ENCODE measurements at regions not wholly inside any gene's neighbourhood (a gene's known extent, or its start where the extent isn't known, plus 50 kb on each side); places are given as distances from the start of the nearest gene placed in this dataset.

DNA sequence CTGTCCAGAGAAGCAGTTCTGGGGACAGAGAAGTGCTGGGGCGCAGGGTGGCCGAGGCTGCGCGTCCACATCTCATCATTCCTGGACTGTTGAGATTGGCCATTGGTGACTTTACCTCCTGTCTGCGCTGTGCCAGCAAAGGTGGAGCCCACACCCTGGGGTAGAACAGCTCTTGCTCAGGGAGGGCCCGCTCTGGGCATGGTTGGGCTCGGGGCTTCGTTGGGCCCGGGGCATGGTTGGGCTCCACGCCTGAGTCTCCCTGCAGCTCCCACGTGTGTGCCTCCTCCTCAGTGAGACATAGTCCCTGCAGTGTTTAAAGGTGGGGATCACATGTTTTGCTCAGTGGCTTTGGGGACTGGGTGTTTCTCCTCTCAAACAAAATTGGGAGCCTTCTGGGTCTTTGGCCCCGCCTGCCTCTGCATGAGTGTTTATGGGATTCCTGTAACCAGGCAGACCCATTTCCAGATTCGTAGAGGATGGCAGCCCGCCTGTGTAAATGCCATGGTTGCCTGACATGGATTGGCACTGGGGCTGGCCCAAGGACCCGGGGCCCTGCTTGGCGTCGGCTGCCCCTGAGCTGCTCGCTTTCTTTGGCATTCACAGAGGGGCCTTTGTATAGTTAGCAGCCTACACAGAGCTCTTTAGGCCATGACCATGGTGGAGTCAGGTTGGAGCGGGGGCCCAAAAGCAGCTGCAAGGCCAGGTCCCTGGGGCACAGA, 104.6 kb downstream of the TLR5 start:
- Mint-ChIP-seq H3K36me3 (ENCODE audit: insufficient read depth, unreplicated experiment) (no peaks in the 10 kb centered on the region), H3K27ac (ENCODE audit: low read depth, unreplicated experiment) (no peak overlapping the region), H3K27me3 (ENCODE audit: insufficient read depth, unreplicated experiment) (peaks cover 21% of the 10 kb centered on the region), H3K4me1 (ENCODE audit: insufficient read depth, unreplicated experiment) (peaks cover 7% of the 10 kb centered on the region), H3K9me3 (ENCODE audit: unreplicated experiment) (no peaks in the 10 kb centered on the region), H3K4me3 (ENCODE audit: unreplicated experiment) (no peak overlapping the region)
- TF ChIP-seq, protein P1, sequence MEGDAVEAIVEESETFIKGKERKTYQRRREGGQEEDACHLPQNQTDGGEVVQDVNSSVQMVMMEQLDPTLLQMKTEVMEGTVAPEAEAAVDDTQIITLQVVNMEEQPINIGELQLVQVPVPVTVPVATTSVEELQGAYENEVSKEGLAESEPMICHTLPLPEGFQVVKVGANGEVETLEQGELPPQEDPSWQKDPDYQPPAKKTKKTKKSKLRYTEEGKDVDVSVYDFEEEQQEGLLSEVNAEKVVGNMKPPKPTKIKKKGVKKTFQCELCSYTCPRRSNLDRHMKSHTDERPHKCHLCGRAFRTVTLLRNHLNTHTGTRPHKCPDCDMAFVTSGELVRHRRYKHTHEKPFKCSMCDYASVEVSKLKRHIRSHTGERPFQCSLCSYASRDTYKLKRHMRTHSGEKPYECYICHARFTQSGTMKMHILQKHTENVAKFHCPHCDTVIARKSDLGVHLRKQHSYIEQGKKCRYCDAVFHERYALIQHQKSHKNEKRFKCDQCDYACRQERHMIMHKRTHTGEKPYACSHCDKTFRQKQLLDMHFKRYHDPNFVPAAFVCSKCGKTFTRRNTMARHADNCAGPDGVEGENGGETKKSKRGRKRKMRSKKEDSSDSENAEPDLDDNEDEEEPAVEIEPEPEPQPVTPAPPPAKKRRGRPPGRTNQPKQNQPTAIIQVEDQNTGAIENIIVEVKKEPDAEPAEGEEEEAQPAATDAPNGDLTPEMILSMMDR (IDR thresholded peaks at IDR 0.05; ENCODE audit: unreplicated experiment) = no peak
- POLR2A ChIA-PET = interaction anchor here (1.8 kb wide), 1 partner anchor 26 kb away, joined by 3 read pairs; no protein-coding TSS in a partner anchor
- CTCF ChIA-PET = no interaction called here
- intact Hi-C loops (cut with micrococcal nuclease) = no loop called here
- no TSS peak for BruUV-seq (replicated peaks)
- no peak for DNase-seq (ENCODE audit: unreplicated experiment)

DNA sequence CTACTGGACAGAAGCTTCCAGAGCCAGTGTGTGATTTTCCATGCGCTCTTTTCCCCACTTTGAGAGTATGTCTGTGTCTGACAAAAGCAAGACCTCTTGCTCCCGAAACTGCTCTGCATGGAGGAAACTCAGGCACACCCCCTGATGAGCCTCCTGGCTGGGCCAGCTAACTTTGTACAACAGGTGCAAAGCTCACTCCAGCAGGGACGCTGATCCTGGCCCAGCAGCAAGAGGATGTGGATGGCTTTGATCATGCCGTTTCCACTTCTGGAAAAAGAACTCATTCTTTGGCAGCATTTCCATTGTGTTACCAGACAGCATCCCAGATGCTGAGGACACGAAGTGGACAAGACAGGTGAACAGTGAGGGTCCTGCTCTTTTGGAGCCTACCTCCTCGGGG, 103.1 kb downstream of the TLR5 start:
- CTCF ChIA-PET = no interaction called here
- no peak overlapping the region for H3K27ac Mint-ChIP-seq (ENCODE audit: low read depth, unreplicated experiment)
- no peak overlapping the region for H3K4me3 Mint-ChIP-seq (ENCODE audit: unreplicated experiment)
- no TSS peak for BruUV-seq (replicated peaks)
- TF ChIP-seq, protein P1 (IDR thresholded peaks at IDR 0.05; ENCODE audit: unreplicated experiment) = no peak
- intact Hi-C loops (cut with micrococcal nuclease) = no loop called here
- POLR2A ChIA-PET = interaction anchor here (0.6 to 0.7 kb wide), 2 partner anchors 9 to 146 kb away, joined by 3 read pairs; no protein-coding TSS in a partner anchor
- no peaks in the 10 kb centered on the region for H3K4me1 Mint-ChIP-seq (ENCODE audit: insufficient read depth, unreplicated experiment)
- H3K9me3 Mint-ChIP-seq (ENCODE audit: unreplicated experiment) = peaks cover 3% of the 10 kb centered on the region
- no peaks in the 10 kb centered on the region for H3K36me3 Mint-ChIP-seq (ENCODE audit: insufficient read depth, unreplicated experiment)
- peaks cover 21% of the 10 kb centered on the region for H3K27me3 Mint-ChIP-seq (ENCODE audit: insufficient read depth, unreplicated experiment)
- no peak for DNase-seq (ENCODE audit: unreplicated experiment)

DNA sequence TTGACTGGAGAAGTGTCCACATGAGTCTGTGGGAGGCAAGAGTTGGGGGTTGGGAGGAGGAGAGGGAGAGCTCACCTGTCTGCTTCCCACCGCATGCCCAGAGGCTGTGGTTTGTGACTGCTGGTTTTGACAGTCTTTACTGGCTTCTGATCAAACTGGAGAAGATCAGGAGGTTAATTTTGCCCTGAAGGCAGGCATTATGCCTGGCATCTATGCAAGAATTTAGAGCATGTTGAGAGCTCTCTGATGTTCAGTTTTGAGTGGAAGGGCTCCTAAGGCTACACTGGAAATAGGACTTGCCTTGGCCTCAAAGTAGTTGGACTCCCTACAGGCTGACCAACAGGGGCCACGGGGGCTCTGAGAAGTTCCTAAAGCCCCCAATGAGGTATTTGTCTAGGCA, 101.6 kb downstream of the TLR5 start:
- Mint-ChIP-seq H3K4me3 (ENCODE audit: unreplicated experiment) (no peak overlapping the region), H3K27me3 (ENCODE audit: insufficient read depth, unreplicated experiment) (peaks cover 21% of the 10 kb centered on the region), H3K36me3 (ENCODE audit: insufficient read depth, unreplicated experiment) (no peaks in the 10 kb centered on the region), H3K4me1 (ENCODE audit: insufficient read depth, unreplicated experiment) (no peaks in the 10 kb centered on the region), H3K9me3 (ENCODE audit: unreplicated experiment) (peaks cover 13% of the 10 kb centered on the region), H3K27ac (ENCODE audit: low read depth, unreplicated experiment) (no peak overlapping the region)
- no peak for DNase-seq (ENCODE audit: unreplicated experiment)
- BruUV-seq (replicated peaks) = no TSS peak
- intact Hi-C loops (cut with micrococcal nuclease) = no loop called here
- ChIA-PET POLR2A (no interaction called here), CTCF (no interaction called here)
- TF ChIP-seq, protein P1 (IDR thresholded peaks at IDR 0.05; ENCODE audit: unreplicated experiment) = no peak

DNA sequence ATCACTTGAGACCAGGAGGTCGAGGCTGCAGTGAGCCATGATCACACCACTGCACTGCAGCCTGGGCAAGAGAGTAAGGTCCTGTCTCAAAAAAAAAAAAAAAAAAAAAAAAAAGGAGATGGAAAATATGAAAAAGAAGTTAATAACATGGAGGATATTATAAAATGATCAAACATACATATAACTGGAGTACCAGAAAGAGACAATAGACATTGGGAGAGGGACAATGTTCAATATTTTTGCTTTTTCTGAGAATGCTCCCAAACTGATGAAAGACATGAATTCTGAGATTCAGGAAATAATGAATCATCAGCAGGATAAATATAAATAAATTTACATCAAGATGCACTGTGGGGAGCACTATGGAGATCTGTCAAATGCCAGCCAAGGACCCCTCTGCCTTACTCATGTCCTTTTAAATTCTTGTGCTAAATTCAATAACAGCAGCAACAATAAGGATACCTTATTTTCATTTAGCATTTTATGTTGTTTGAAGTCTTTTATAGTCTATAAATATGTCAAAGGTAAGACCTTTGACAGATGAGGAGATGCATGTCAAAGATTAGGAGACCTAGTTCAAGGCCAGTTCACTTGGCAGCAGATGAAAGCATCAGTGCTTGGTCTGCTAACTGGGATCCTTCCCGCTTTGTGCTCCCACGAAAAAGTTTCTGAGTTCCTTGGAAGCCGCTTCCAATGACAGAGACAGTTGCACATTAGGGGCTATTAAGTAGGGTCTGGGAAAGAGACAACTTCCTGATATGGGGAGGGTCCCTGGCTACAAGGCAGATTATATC, 97.7 kb downstream of the TLR5 start:
- ChIA-PET POLR2A (no interaction called here), CTCF (interaction anchor here (0.6 kb wide), 1 partner anchor 12 kb away, joined by 3 read pairs; no protein-coding TSS in a partner anchor)
- H3K4me1 Mint-ChIP-seq (ENCODE audit: insufficient read depth, unreplicated experiment) = no peaks in the 10 kb centered on the region
- H3K27ac Mint-ChIP-seq (ENCODE audit: low read depth, unreplicated experiment) = no peak overlapping the region
- H3K36me3 Mint-ChIP-seq (ENCODE audit: insufficient read depth, unreplicated experiment) = no peaks in the 10 kb centered on the region
- TF ChIP-seq, protein P1 (IDR thresholded peaks at IDR 0.05; ENCODE audit: unreplicated experiment) = no peak
- peaks cover 7% of the 10 kb centered on the region for H3K27me3 Mint-ChIP-seq (ENCODE audit: insufficient read depth, unreplicated experiment)
- no peak for DNase-seq (ENCODE audit: unreplicated experiment)
- peaks cover 21% of the 10 kb centered on the region for H3K9me3 Mint-ChIP-seq (ENCODE audit: unreplicated experiment)
- no peak overlapping the region for H3K4me3 Mint-ChIP-seq (ENCODE audit: unreplicated experiment)
- intact Hi-C loops (cut with micrococcal nuclease) = no loop called here
- no TSS peak for BruUV-seq (replicated peaks)

All from MCF 10A (cell line).